GM12878 (cell line): ENCODE measurements at regions not wholly inside any gene's neighbourhood (a gene's known extent, or its start where the extent isn't known, plus 50 kb on each side); places are given as distances from the start of the nearest gene placed in this dataset.

Experiments
- ATAC-seq: fragments of 200-7000 bp; cut with Tn5 transposase; 3 replicates; pipeline ENCODE4 v1.9.1; 2020; ENCODE audit warnings: mild to moderate bottlenecking, moderate library complexity
- BruUV-seq: library from RNA; stranded (reverse); fragments of 400-500 nt; replicated peaks from 2 replicates; lab custom pipeline; 2021; lab: Mats Ljungman, UMichigan
- CTCF ChIA-PET: fragments of 300-600 bp; sonication (Branson Sonifier 250); formaldehyde crosslinking; extraction: SDS; loops from one replicate; lab custom pipeline; 2021; ENCODE audit warnings: inconsistent platforms; lab: Yijun Ruan, JAX
- POLR2A ChIA-PET: fragments of 350-600 bp; formaldehyde crosslinking; extraction: SDS; loops from one replicate; lab custom pipeline; 2021; ENCODE audit warnings: inconsistent platforms; lab: Charles Lee
- RAD21 ChIA-PET: fragments of 300-600 bp; sonication (Branson Sonifier 250); formaldehyde crosslinking; loops from one replicate; lab custom pipeline; 2023; ENCODE audit warnings: antibody characterized with exemption; ENCODE audit not compliant: unreplicated experiment; lab: Charles Lee
- SMC1A ChIA-PET: fragments of 300-600 bp; sonication (Branson Sonifier 250); formaldehyde crosslinking; loops from one replicate; lab custom pipeline; 2023; ENCODE audit not compliant: unreplicated experiment, uncharacterized antibody; lab: Charles Lee
- DNase-seq: peaks from one replicate; pipeline ENCODE4 v3.0.0-alpha.2; 2011; ENCODE audit warnings: low read depth, low spot score
- FAIRE-seq: peaks from 3 replicates; lab custom pipeline; 2011; peaks lifted over from hg19 to GRCh38; lab: Jason Lieb, UNC
- H2AFZ ChIP-seq: 2 replicates; pipeline ENCODE4 v1.6.0; 2011; ENCODE audit warnings: low read depth, low read length, control low read depth; ENCODE audit not compliant: control insufficient read depth
- H3K27ac ChIP-seq: 2 replicates; pipeline ENCODE4 v1.5.1; 2011; ENCODE audit warnings: control low read depth; ENCODE audit not compliant: control insufficient read depth, insufficient read depth
- H3K27me3 ChIP-seq, 2 experiments: replicated peaks in 1 of 2; 2 replicates each; pipeline versions ENCODE4 v1.6.0 to v1.6.1; 2011; ENCODE audit warnings: low read length in 1 of 2; ENCODE audit not compliant: control insufficient read depth in 2 of 2, insufficient read depth in 2 of 2
- H3K36me3 ChIP-seq, 2 experiments: 2 replicates each; pipeline ENCODE4 v1.5.1; 2011; ENCODE audit warnings: low read length in 1 of 2; ENCODE audit not compliant: control insufficient read depth in 2 of 2, insufficient read depth in 2 of 2
- H3K4me1 ChIP-seq: 2 replicates; pipeline ENCODE4 v1.6.1; 2011; ENCODE audit warnings: mild to moderate bottlenecking, low read length, moderate library complexity, mixed read lengths; ENCODE audit not compliant: control insufficient read depth, insufficient read depth
- H3K4me2 ChIP-seq: 2 replicates; pipeline ENCODE4 v1.6.0; 2011; ENCODE audit warnings: control low read depth; ENCODE audit not compliant: control insufficient read depth, insufficient read depth
- H3K4me3 ChIP-seq: fragments of 200-600 bp; sonication (generic); 2 replicates; pipeline ENCODE4 v1.5.1; 2016
- H3K79me2 ChIP-seq: 2 replicates; pipeline ENCODE4 v1.6.0; 2011; ENCODE audit warnings: low read length; ENCODE audit not compliant: control insufficient read depth, insufficient read depth
- H3K9ac ChIP-seq: 2 replicates; pipeline ENCODE4 v1.8.0; 2011; ENCODE audit warnings: low read length, control low read depth, mixed read lengths; ENCODE audit not compliant: control insufficient read depth, insufficient read depth
- H3K9me3 ChIP-seq: replicated peaks from 3 replicates; pipeline ENCODE4 v1.5.1; 2011; ENCODE audit warnings: mild to moderate bottlenecking, low read length; ENCODE audit not compliant: control insufficient read depth, insufficient read depth
- H4K20me1 ChIP-seq: 2 replicates; pipeline ENCODE4 v1.6.0; 2011; ENCODE audit not compliant: control insufficient read depth, insufficient read depth
- CBX3 ChIP-seq: fragments of 200-600 bp; sonication (generic); IDR thresholded peaks from 2 replicates; pipeline ENCODE4 v1.6.1; 2016; ENCODE audit warnings: low read depth, borderline replicate concordance
- HCFC1 ChIP-seq: fragments of 150-350 bp; IDR thresholded peaks from 2 replicates; pipeline ENCODE4 v1.6.1; 2014; ENCODE audit warnings: low read length
- IRF4 ChIP-seq: IDR thresholded peaks from 2 replicates; pipeline ENCODE4 v1.6.1; 2011; ENCODE audit warnings: low read depth, low read length
- NFYA ChIP-seq: IDR thresholded peaks from 2 replicates; pipeline ENCODE4 v1.6.1; 2011; ENCODE audit warnings: low read depth, mild to moderate bottlenecking, low read length, improper control_type of control experiment, borderline replicate concordance
- POLR2AphosphoS5 ChIP-seq: IDR thresholded peaks from 2 replicates; pipeline ENCODE4 v1.6.1; 2011; ENCODE audit warnings: mild to moderate bottlenecking, low read length, inconsistent platforms
- RFX5 ChIP-seq: IDR thresholded peaks from 2 replicates; pipeline ENCODE4 v1.6.1; 2011; ENCODE audit warnings: low read depth, low read length, improper control_type of control experiment
- SPI1 ChIP-seq: IDR thresholded peaks from 2 replicates; pipeline ENCODE4 v1.6.1; 2011; ENCODE audit warnings: low read depth, mild to moderate bottlenecking, low read length, moderate library complexity, borderline replicate concordance; ENCODE audit not compliant: insufficient read depth
- SUZ12 ChIP-seq: fragments of 200-600 bp; sonication (generic); IDR thresholded peaks from one replicate; pipeline ENCODE4 v1.6.1; 2018; ENCODE audit warnings: antibody characterized with exemption, mild to moderate bottlenecking; ENCODE audit not compliant: unreplicated experiment
- TARDBP ChIP-seq: IDR thresholded peaks from 2 replicates; pipeline ENCODE4 v1.6.1; 2016; ENCODE audit warnings: borderline replicate concordance
- ZNF274 ChIP-seq: IDR thresholded peaks from one replicate; pipeline ENCODE4 v1.8.0; 2011; ENCODE audit not compliant: insufficient read length, insufficient read depth
- WGBS: methylation state at CpG from one replicate; pipeline ENCODE4 v1.1.6; 2016; ENCODE audit warnings: low lambda C conversion rate; ENCODE audit not compliant: insufficient replicate concordance, insufficient coverage; ENCODE audit errors: missing lambda C conversion rate; 5-methylcytosine and 5-hydroxymethylcytosine counted together
- in situ Hi-C: fragments of 300-500 bp; cut with MboI; formaldehyde crosslinking; loops from 9 replicates; pipeline ENCODE4 v1.14.3; 2018; ENCODE audit warnings: mixed read lengths
- intact Hi-C: fragments of 100-400 bp; cut with micrococcal nuclease; formaldehyde crosslinking; loops from one replicate; pipeline ENCODE4 v1.14.2; 2022; ENCODE audit not compliant: unreplicated experiment
- TF ChIP-seq, protein P1 (sequence below): IDR thresholded peaks from 2 replicates; pipeline ENCODE4 v1.6.1; 2011; ENCODE audit warnings: mild to moderate bottlenecking, low read depth, low read length, moderate library complexity; ENCODE audit not compliant: insufficient replicate concordance

GRCh38 chr3:127092776-127093175, 100.2 kb upstream of the PRR23E start:
- DNase-seq (no peak), ATAC-seq (no peak), FAIRE-seq (no peak)
- ChIA-PET RAD21 (no interaction called here), CTCF (no interaction called here), POLR2A (no interaction called here), SMC1A (no interaction called here)
- H4K20me1 ChIP-seq, result no peaks in the 10 kb centered on the region
- in situ Hi-C loops (no loop called here), intact Hi-C loops (no loop called here)
- no peak overlapping the region for H3K27ac ChIP-seq
- 8% methylated on average over 11 of the region's 11 CpGs for WGBS
- no peak for TF ChIP-seq SUZ12
- no peak for TF ChIP-seq TARDBP
- TF ChIP-seq ZNF274, result no peak
- TF ChIP-seq CBX3, result no peak
- TF ChIP-seq NFYA, result no peak
- no peak for TF ChIP-seq IRF4
- no peak for TF ChIP-seq POLR2AphosphoS5
- TF ChIP-seq RFX5, result no peak
- TF ChIP-seq, protein P1, sequence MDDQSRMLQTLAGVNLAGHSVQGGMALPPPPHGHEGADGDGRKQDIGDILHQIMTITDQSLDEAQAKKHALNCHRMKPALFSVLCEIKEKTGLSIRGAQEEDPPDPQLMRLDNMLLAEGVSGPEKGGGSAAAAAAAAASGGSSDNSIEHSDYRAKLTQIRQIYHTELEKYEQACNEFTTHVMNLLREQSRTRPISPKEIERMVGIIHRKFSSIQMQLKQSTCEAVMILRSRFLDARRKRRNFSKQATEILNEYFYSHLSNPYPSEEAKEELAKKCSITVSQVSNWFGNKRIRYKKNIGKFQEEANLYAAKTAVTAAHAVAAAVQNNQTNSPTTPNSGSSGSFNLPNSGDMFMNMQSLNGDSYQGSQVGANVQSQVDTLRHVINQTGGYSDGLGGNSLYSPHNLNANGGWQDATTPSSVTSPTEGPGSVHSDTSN, result no peak
- no peak for TF ChIP-seq HCFC1
- TF ChIP-seq SPI1, result no peak
- H2AFZ ChIP-seq, result no peak overlapping the region
- no peaks in the 10 kb centered on the region for H3K36me3 ChIP-seq
- no peaks in the 10 kb centered on the region for H3K4me1 ChIP-seq
- no peak overlapping the region for H3K9ac ChIP-seq
- no peaks in the 10 kb centered on the region for H3K79me2 ChIP-seq
- H3K4me3 ChIP-seq, result no peak overlapping the region
- H3K9me3 ChIP-seq, result no peaks in the 10 kb centered on the region
- H3K27me3 ChIP-seq, result peaks cover 0 to 2% of the 10 kb centered on the region in 2 experiments; a peak in 2 of 4 replicates
- no TSS peak for BruUV-seq
- no peak overlapping the region for H3K4me2 ChIP-seq
